H1 (cell line): ENCODE measurements at regions not wholly inside any gene's neighbourhood (a gene's known extent, or its start where the extent isn't known, plus 50 kb on each side); places are given as distances from the start of the nearest gene placed in this dataset.

Experiments
- CTCF ChIA-PET: fragments of 300-600 bp; sonication (Branson Sonifier 250); formaldehyde crosslinking; loops from one replicate; lab custom pipeline; 2021; ENCODE audit not compliant: partially characterized antibody; lab: Charles Lee
- POLR2A ChIA-PET: fragments of 300-600 bp; sonication (Branson Sonifier 250); formaldehyde crosslinking; loops from one replicate; lab custom pipeline; 2021; ENCODE audit warnings: inconsistent platforms; ENCODE audit not compliant: partially characterized antibody; lab: Charles Lee
- DNase-seq, 2 experiments: peaks; one replicate each; pipeline versions ENCODE4 v3.0.0 to v3.0.0-alpha.2; 2010 to 2022; ENCODE audit warnings: low spot score in 2 of 2, low read depth in 1 of 2, mixed read lengths in 1 of 2
- FAIRE-seq: peaks from 2 replicates; lab custom pipeline; 2011; peaks lifted over from hg19 to GRCh38; lab: Jason Lieb, UNC
- H2AFZ ChIP-seq: 2 replicates; pipeline ENCODE4 v1.8.1; 2012; ENCODE audit warnings: low read length, inconsistent platforms
- H2AK5ac ChIP-seq: 2 replicates; pipeline ENCODE4 v1.6.1; 2013; ENCODE audit warnings: low read depth, low read length
- H2BK120ac ChIP-seq: replicated peaks from 2 replicates; pipeline ENCODE3; 2013; ENCODE audit warnings: low read depth, low read length, inconsistent platforms
- H2BK12ac ChIP-seq: 2 replicates; pipeline ENCODE4 v1.6.1; 2013; ENCODE audit warnings: low read depth, low read length
- H2BK15ac ChIP-seq: 2 replicates; pipeline ENCODE4 v1.6.1; 2013; ENCODE audit warnings: low read length
- H2BK20ac ChIP-seq: 2 replicates; pipeline ENCODE4 v1.6.1; 2013; ENCODE audit warnings: low read length
- H2BK5ac ChIP-seq: 2 replicates; pipeline ENCODE4 v1.6.1; 2013; ENCODE audit warnings: low read depth, low read length
- H3K14ac ChIP-seq: 2 replicates; pipeline ENCODE4 v1.6.1; 2013; ENCODE audit warnings: inconsistent platforms; ENCODE audit not compliant: insufficient read length
- H3K18ac ChIP-seq: 2 replicates; pipeline ENCODE4 v1.6.1; 2013; ENCODE audit warnings: low read length; ENCODE audit errors: extremely low read depth
- H3K23ac ChIP-seq: 2 replicates; pipeline ENCODE4 v1.6.1; 2013; ENCODE audit warnings: inconsistent platforms; ENCODE audit not compliant: insufficient read length
- H3K23me2 ChIP-seq: 2 replicates; pipeline ENCODE4 v1.6.1; 2013; ENCODE audit warnings: low read depth, low read length
- H3K27ac ChIP-seq: 2 replicates; pipeline ENCODE4 v1.6.1; 2011; ENCODE audit warnings: low read depth, low read length, inconsistent platforms
- H3K27me3 ChIP-seq, 4 experiments: replicated peaks in 1 of 4; 1 replicate in 1 of 4; 2 replicates in 3 of 4; pipeline versions ENCODE4 v1.6.1 to v1.8.1; 2011 to 2013; ENCODE audit warnings: low read length in 3 of 4, mild to moderate bottlenecking in 3 of 4, inconsistent platforms in 2 of 4, mixed read lengths in 2 of 4, moderate library complexity in 1 of 4; ENCODE audit not compliant: control insufficient read depth in 3 of 4, insufficient read depth in 3 of 4; ENCODE audit errors: extremely low read depth in 1 of 4
- H3K36me3 ChIP-seq, 4 experiments: 2 replicates each; pipeline versions ENCODE4 v1.6.1 to v1.8.1; 2011 to 2013; ENCODE audit warnings: mild to moderate bottlenecking in 4 of 4, low read length in 3 of 4, moderate library complexity in 2 of 4, control low read depth in 1 of 4, inconsistent platforms in 1 of 4; ENCODE audit not compliant: insufficient read depth in 4 of 4, control insufficient read depth in 2 of 4
- H3K4ac ChIP-seq: replicated peaks from 2 replicates; pipeline ENCODE3; 2013; ENCODE audit warnings: low read length, low read depth, mixed read lengths, inconsistent platforms; ENCODE audit not compliant: insufficient read length
- H3K4me1 ChIP-seq, 4 experiments: replicated peaks in 1 of 4; 1 replicate in 1 of 4; 2 replicates in 3 of 4; pipeline versions ENCODE4 v1.6.1 to v1.8.1; 2011 to 2013; ENCODE audit warnings: low read length in 3 of 4, inconsistent platforms in 2 of 4, mixed read lengths in 1 of 4; ENCODE audit not compliant: insufficient read depth in 4 of 4, control insufficient read depth in 3 of 4
- H3K4me2 ChIP-seq, 2 experiments: 2 replicates each; pipeline versions ENCODE4 v1.6.1 to v1.8.1; 2011 to 2013; ENCODE audit warnings: low read depth in 2 of 2, low read length in 2 of 2, control low read depth in 1 of 2, inconsistent platforms in 1 of 2, mild to moderate bottlenecking in 1 of 2; ENCODE audit not compliant: insufficient read depth in 1 of 2
- H3K4me3 ChIP-seq, 4 experiments: fragments of 200-600, 300-600 bp in 1 of 4; sonication (generic), shearing (Covaris generic), sonication (Bioruptor Twin) in 1 of 4; 2 replicates each; pipeline versions ENCODE4 v1.5.1 to v1.8.1; 2011 to 2016; ENCODE audit warnings: low read length in 4 of 4, low read depth in 3 of 4, control low read depth in 2 of 4, inconsistent platforms in 2 of 4, mild to moderate bottlenecking in 2 of 4, mixed read lengths in 1 of 4, moderate library complexity in 1 of 4; ENCODE audit not compliant: insufficient read depth in 2 of 4; ENCODE audit errors: extremely low read depth in 1 of 4
- H3K56ac ChIP-seq: replicated peaks from 2 replicates; pipeline ENCODE3; 2013; ENCODE audit warnings: low read depth, mild to moderate bottlenecking, mixed read lengths, low read length, inconsistent platforms; ENCODE audit not compliant: insufficient read length
- H3K79me1 ChIP-seq: 2 replicates; pipeline ENCODE4 v1.6.1; 2013; ENCODE audit warnings: low read depth, low read length, control low read depth
- H3K79me2 ChIP-seq, 2 experiments: 2 replicates each; pipeline versions ENCODE4 v1.6.1 to v1.8.1; 2012 to 2013; ENCODE audit warnings: low read length in 2 of 2, mild to moderate bottlenecking in 2 of 2, inconsistent platforms in 1 of 2; ENCODE audit not compliant: insufficient read depth in 2 of 2, control insufficient read depth in 1 of 2
- H3K9ac ChIP-seq, 4 experiments: replicated peaks in 1 of 4; 1 replicate in 1 of 4; 2 replicates in 3 of 4; pipeline versions ENCODE4 v1.6.1 to v1.8.1; 2011 to 2013; ENCODE audit warnings: low read depth in 3 of 4, low read length in 3 of 4, control low read depth in 2 of 4, mild to moderate bottlenecking in 2 of 4, moderate library complexity in 2 of 4, inconsistent platforms in 1 of 4; ENCODE audit errors: extremely low read depth in 1 of 4
- H3K9me3 ChIP-seq, 2 experiments: 2 replicates each; pipeline versions ENCODE4 v1.6.1 to v1.8.1; 2012 to 2013; ENCODE audit warnings: mild to moderate bottlenecking in 2 of 2, moderate library complexity in 2 of 2, control low read depth in 1 of 2, inconsistent platforms in 1 of 2, low read depth in 1 of 2, low read length in 1 of 2, mixed read lengths in 1 of 2; ENCODE audit not compliant: insufficient read depth in 2 of 2
- H4K20me1 ChIP-seq, 2 experiments: replicated peaks in 1 of 2; 2 replicates each; pipeline versions ENCODE3 to v1.8.1; 2011 to 2013; ENCODE audit warnings: inconsistent platforms in 2 of 2, low read length in 2 of 2, mild to moderate bottlenecking in 1 of 2; ENCODE audit not compliant: insufficient read depth in 2 of 2, control insufficient read depth in 1 of 2
- H4K5ac ChIP-seq: 2 replicates; pipeline ENCODE4 v1.6.1; 2013; ENCODE audit warnings: low read length, low read depth, mixed read lengths, inconsistent platforms; ENCODE audit not compliant: insufficient read length
- H4K8ac ChIP-seq: 2 replicates; pipeline ENCODE4 v1.8.0; 2013; ENCODE audit warnings: mild to moderate bottlenecking, moderate library complexity, low read length, inconsistent platforms; ENCODE audit not compliant: insufficient read depth; ENCODE audit errors: extremely low read depth
- H4K91ac ChIP-seq: replicated peaks from 2 replicates; pipeline ENCODE3; 2013; ENCODE audit warnings: low read length, mixed read lengths, inconsistent platforms; ENCODE audit not compliant: insufficient read length
- ASH2L ChIP-seq: fragments of 200-600, 300-600 bp; sonication (generic); IDR thresholded peaks from one replicate; pipeline ENCODE4 v1.7.1; 2017; ENCODE audit warnings: low read length
- EP300 ChIP-seq, 2 experiments: IDR thresholded peaks; 1 replicate in 1 of 2; 2 replicates in 1 of 2; pipeline ENCODE4 v1.6.1; 2011 to 2012; ENCODE audit warnings: low read depth in 2 of 2, low read length in 2 of 2, mild to moderate bottlenecking in 2 of 2, borderline replicate concordance in 1 of 2, inconsistent platforms in 1 of 2, moderate library complexity in 1 of 2
- HDAC6 ChIP-seq: IDR thresholded peaks from one replicate; pipeline ENCODE4 v1.7.1; 2012; ENCODE audit warnings: low read depth, mild to moderate bottlenecking, inconsistent platforms, low read length, moderate library complexity
- RNF2 ChIP-seq: fragments of 200-900, 300-1000 bp; sonication (generic); IDR thresholded peaks from 2 replicates; pipeline ENCODE4 v1.7.1; 2016; ENCODE audit warnings: borderline replicate concordance, low read depth, mild to moderate bottlenecking, antibody characterized with exemption, low read length; ENCODE audit not compliant: poor library complexity, severe bottlenecking; ENCODE audit errors: missing control alignments
- RXRA ChIP-seq: IDR thresholded peaks from 2 replicates; pipeline ENCODE4 v1.6.1; 2011; ENCODE audit warnings: low read depth, mild to moderate bottlenecking, low read length, moderate library complexity; ENCODE audit not compliant: insufficient read depth
- SP1 ChIP-seq: IDR thresholded peaks from 2 replicates; pipeline ENCODE4 v1.6.1; 2011; ENCODE audit warnings: low read depth, low read length
- SRF ChIP-seq: IDR thresholded peaks from 2 replicates; pipeline ENCODE4 v1.6.1; 2011; ENCODE audit warnings: mild to moderate bottlenecking, low read depth, low read length, moderate library complexity
- TAF1 ChIP-seq: IDR thresholded peaks from 2 replicates; pipeline ENCODE4 v1.6.1; 2011; ENCODE audit warnings: mild to moderate bottlenecking, low read depth, low read length
- TCF12 ChIP-seq: IDR thresholded peaks from 2 replicates; pipeline ENCODE4 v1.6.1; 2011; ENCODE audit warnings: low read depth, mild to moderate bottlenecking, low read length
- YY1 ChIP-seq: IDR thresholded peaks from 2 replicates; pipeline ENCODE4 v1.6.1; 2011; ENCODE audit warnings: low read depth, mild to moderate bottlenecking, low read length
- ZNF274 ChIP-seq: IDR thresholded peaks from 2 replicates; pipeline ENCODE4 v1.7.0; 2012; ENCODE audit warnings: low read length, borderline replicate concordance; ENCODE audit errors: extremely low read depth
- WGBS, 2 experiments: shearing (Covaris generic) in 1 of 2; methylation state at CpG; one replicate each; pipeline versions ENCODE4 v1.1.6 to v1.1.7; 2013 to 2015; ENCODE audit warnings: low lambda C conversion rate in 2 of 2, mixed read lengths in 2 of 2, inconsistent platforms in 1 of 2, low coverage in 1 of 2, missing lambda C conversion rate in 1 of 2; ENCODE audit not compliant: insufficient replicate concordance in 2 of 2, insufficient coverage in 1 of 2, insufficient read length in 1 of 2; ENCODE audit errors: extremely low coverage in 1 of 2, missing lambda C conversion rate in 1 of 2; 5-methylcytosine and 5-hydroxymethylcytosine counted together
- TF ChIP-seq, protein P1 (sequence below): IDR thresholded peaks from 2 replicates; pipeline ENCODE4 v1.6.1; 2012; ENCODE audit warnings: inconsistent platforms

DNA sequence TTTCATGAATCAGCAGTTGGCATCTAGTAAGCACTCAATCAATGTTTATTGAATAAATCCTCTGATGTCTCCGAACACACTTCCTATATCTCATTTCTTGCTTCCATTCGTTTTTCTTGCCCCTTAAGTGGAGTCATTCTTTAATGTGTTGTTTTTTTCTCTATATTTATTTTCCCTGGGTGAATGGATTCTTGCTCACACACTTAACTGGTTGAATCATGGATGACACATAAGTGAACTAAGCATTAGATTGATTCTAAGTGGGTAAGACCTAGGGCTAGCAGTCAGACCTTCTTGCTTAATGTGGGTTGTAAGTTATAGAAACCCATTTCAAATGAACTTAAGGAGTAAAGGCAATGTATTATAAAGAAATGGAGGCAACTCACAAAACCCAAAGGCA lies 111.1 kb downstream of the RTL3 start:
- Histone ChIP-seq H2BK20ac (no peak overlapping the region), H2BK12ac (no peak overlapping the region), H3K4me2 (no peak overlapping the region), H3K36me3 (no peaks in the 10 kb centered on the region), H3K4ac (no peak overlapping the region), H2BK120ac (no peak overlapping the region), H2BK5ac (no peak overlapping the region), H3K79me1 (no peaks in the 10 kb centered on the region), H3K27me3 (no peaks in the 10 kb centered on the region), H3K27ac (no peak overlapping the region), H3K23ac (no peak overlapping the region), H3K23me2 (no peaks in the 10 kb centered on the region), H3K14ac (no peak overlapping the region), H2AFZ (no peak overlapping the region), H3K4me3 (no peak overlapping the region), H4K8ac (no peak overlapping the region), H4K20me1 (no peaks in the 10 kb centered on the region), H3K18ac (no peak overlapping the region), H3K56ac (no peak overlapping the region), H3K79me2 (no peaks in the 10 kb centered on the region), H3K9me3 (no peaks in the 10 kb centered on the region), H2AK5ac (no peak overlapping the region), H3K4me1 (no peaks in the 10 kb centered on the region), H3K9ac (no peak overlapping the region), H4K5ac (no peak overlapping the region), H4K91ac (no peak overlapping the region), H2BK15ac (no peak overlapping the region)
- WGBS, 2 experiments: 89% methylated on average over 2 of the region's 2 CpGs; no CpG with 5 or more reads in 1 of the 2 experiments
- CTCF ChIA-PET: no interaction called here
- no peak for DNase-seq
- POLR2A ChIA-PET: no interaction called here
- TF ChIP-seq EP300 (IDR thresholded peaks at IDR 0.05; ENCODE audit: borderline replicate concordance in 1 of 2, low read depth in 2 of 2, low read length in 2 of 2): no peak
- TF ChIP-seq ASH2L: no peak
- TF ChIP-seq RXRA: no peak
- TF ChIP-seq YY1: no peak
- TF ChIP-seq RNF2: no peak
- TF ChIP-seq ZNF274: no peak
- no peak for TF ChIP-seq HDAC6
- TF ChIP-seq SRF: no peak
- no peak for TF ChIP-seq TCF12
- TF ChIP-seq SP1: no peak
- no peak for TF ChIP-seq TAF1
- TF ChIP-seq, protein P1, sequence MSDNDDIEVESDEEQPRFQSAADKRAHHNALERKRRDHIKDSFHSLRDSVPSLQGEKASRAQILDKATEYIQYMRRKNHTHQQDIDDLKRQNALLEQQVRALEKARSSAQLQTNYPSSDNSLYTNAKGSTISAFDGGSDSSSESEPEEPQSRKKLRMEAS: no peak
- no peak for FAIRE-seq
